Ectodermal cell (in vitro differentiated cells): ENCODE measurements at regions not wholly inside any gene's neighbourhood (a gene's known extent, or its start where the extent isn't known, plus 50 kb on each side); places are given as distances from the start of the nearest gene placed in this dataset.

ENCODE experiments used
- H3K27ac ChIP-seq: 2 replicates; pipeline ENCODE4 v1.7.0; 2013; ENCODE audit warnings: mild to moderate bottlenecking, low read depth, low read length; ENCODE audit not compliant: insufficient read depth, poor library complexity, severe bottlenecking
- H3K27me3 ChIP-seq: 2 replicates; pipeline ENCODE4 v1.7.0; 2013; ENCODE audit warnings: mild to moderate bottlenecking, low read length; ENCODE audit not compliant: insufficient read depth, control insufficient read depth, poor library complexity, severe bottlenecking
- H3K36me3 ChIP-seq: one replicate; pipeline ENCODE4 v1.7.0; 2013; ENCODE audit warnings: low read length; ENCODE audit not compliant: control insufficient read depth, insufficient read depth
- H3K4me1 ChIP-seq: one replicate; pipeline ENCODE4 v1.7.0; 2013; ENCODE audit warnings: low read length; ENCODE audit not compliant: control insufficient read depth, insufficient read depth
- H3K4me3 ChIP-seq: 2 replicates; pipeline ENCODE4 v1.7.0; 2013; ENCODE audit warnings: low read depth, low read length, control low read depth; ENCODE audit not compliant: insufficient read depth
- H3K9me3 ChIP-seq: 2 replicates; pipeline ENCODE4 v1.7.0; 2013; ENCODE audit warnings: mild to moderate bottlenecking, low read length, moderate library complexity; ENCODE audit not compliant: control insufficient read depth
- WGBS, 2 experiments: methylation state at CpG; one replicate each; pipeline ENCODE4 v1.1.7; 2013; ENCODE audit warnings: missing lambda C conversion rate in 2 of 2; 5-methylcytosine and 5-hydroxymethylcytosine counted together

GRCh38 chr18:10297086-10297485 is 157.3 kb upstream of the APCDD1 start:
- H3K4me3 ChIP-seq: no peak overlapping the region
- H3K27ac ChIP-seq: no peak overlapping the region
- H3K4me1 ChIP-seq: peaks cover 13% of the 10 kb centered on the region
- H3K36me3 ChIP-seq: no peaks in the 10 kb centered on the region
- H3K27me3 ChIP-seq: no peaks in the 10 kb centered on the region
- no peaks in the 10 kb centered on the region for H3K9me3 ChIP-seq
- WGBS, 2 experiments: 20 to 23% methylated on average over 9 of the region's 9 CpGs

- WGBS, 2 experiments: 93 to 98% methylated on average over 8 of the region's 8 CpGs
- no peaks in the 10 kb centered on the region for H3K36me3 ChIP-seq
- H3K27me3 ChIP-seq: no peaks in the 10 kb centered on the region
Measured at GRCh38 chr18:10298346-10298745, 156.1 kb upstream of the APCDD1 start.

GRCh38 chr18:10299643-10300042 is 154.8 kb upstream of the APCDD1 start:
- Histone ChIP-seq H3K9me3 (no peaks in the 10 kb centered on the region), H3K4me3 (no peak overlapping the region), H3K27ac (no peak overlapping the region), H3K4me1 (peaks cover 13% of the 10 kb centered on the region), H3K36me3 (no peaks in the 10 kb centered on the region), H3K27me3 (no peaks in the 10 kb centered on the region)
- WGBS, 2 experiments: 93 to 98% methylated on average over 6 of the region's 6 CpGs

More at GRCh38 chr18:10298346-10298745, 156.1 kb upstream of the APCDD1 start:
- Histone ChIP-seq H3K27ac (no peak overlapping the region), H3K4me3 (no peak overlapping the region), H3K4me1 (peaks cover 13% of the 10 kb centered on the region), H3K9me3 (no peaks in the 10 kb centered on the region)

- Histone ChIP-seq H3K27ac (no peak overlapping the region), H3K27me3 (no peaks in the 10 kb centered on the region), H3K36me3 (no peaks in the 10 kb centered on the region), H3K9me3 (no peaks in the 10 kb centered on the region), H3K4me1 (peaks cover 13% of the 10 kb centered on the region), H3K4me3 (no peak overlapping the region)
- WGBS, 2 experiments: 95 to 96% methylated on average over 7 of the region's 7 CpGs
Measured at GRCh38 chr18:10300739-10301138, 153.7 kb upstream of the APCDD1 start.

- H3K27ac ChIP-seq: no peak overlapping the region
- 91 to 94% methylated on average over 5 of the region's 5 CpGs for WGBS, 2 experiments
- H3K4me3 ChIP-seq: no peak overlapping the region
- peaks cover 13% of the 10 kb centered on the region for H3K4me1 ChIP-seq
- no peaks in the 10 kb centered on the region for H3K36me3 ChIP-seq
- no peaks in the 10 kb centered on the region for H3K27me3 ChIP-seq
- no peaks in the 10 kb centered on the region for H3K9me3 ChIP-seq
Measured at GRCh38 chr18:10301831-10302483, 152.5 kb upstream of the APCDD1 start.

GRCh38 chr18:10303171-10303570 is 151.3 kb upstream of the APCDD1 start:
- Histone ChIP-seq H3K9me3 (no peaks in the 10 kb centered on the region), H3K4me1 (peaks cover under 1% of the 10 kb centered on the region), H3K27me3 (no peaks in the 10 kb centered on the region), H3K36me3 (no peaks in the 10 kb centered on the region), H3K4me3 (no peak overlapping the region), H3K27ac (no peak overlapping the region)
- 88 to 92% methylated on average over 2 of the region's 2 CpGs for WGBS, 2 experiments

- 94 to 97% methylated on average over 3 of the region's 3 CpGs for WGBS, 2 experiments
- H3K27ac ChIP-seq: no peak overlapping the region
- H3K4me3 ChIP-seq: no peak overlapping the region
- H3K9me3 ChIP-seq: no peaks in the 10 kb centered on the region
- no peaks in the 10 kb centered on the region for H3K27me3 ChIP-seq
- no peaks in the 10 kb centered on the region for H3K4me1 ChIP-seq
- no peaks in the 10 kb centered on the region for H3K36me3 ChIP-seq
Measured at GRCh38 chr18:10304853-10305252, 149.6 kb upstream of the APCDD1 start.

- Histone ChIP-seq H3K36me3 (no peaks in the 10 kb centered on the region), H3K27me3 (no peaks in the 10 kb centered on the region), H3K4me3 (no peak overlapping the region), H3K27ac (no peak overlapping the region), H3K9me3 (no peaks in the 10 kb centered on the region), H3K4me1 (no peaks in the 10 kb centered on the region)
- WGBS, 2 experiments: 96 to 100% methylated on average over 1 to 2 of the region's 2 CpGs
Measured at GRCh38 chr18:10306779-10307178, 147.7 kb upstream of the APCDD1 start.

GRCh38 chr18:10308154-10308553 is 146.3 kb upstream of the APCDD1 start:
- H3K27me3 ChIP-seq: no peaks in the 10 kb centered on the region
- 93% methylated on average over 2 of the region's 2 CpGs for WGBS, 2 experiments
- H3K36me3 ChIP-seq: no peaks in the 10 kb centered on the region
- no peaks in the 10 kb centered on the region for H3K4me1 ChIP-seq
- no peaks in the 10 kb centered on the region for H3K9me3 ChIP-seq
- no peak overlapping the region for H3K4me3 ChIP-seq
- no peak overlapping the region for H3K27ac ChIP-seq

GRCh38 chr18:10310626-10311025 is 143.8 kb upstream of the APCDD1 start:
- Histone ChIP-seq H3K27me3 (no peaks in the 10 kb centered on the region), H3K27ac (no peak overlapping the region), H3K9me3 (no peaks in the 10 kb centered on the region), H3K4me1 (no peaks in the 10 kb centered on the region), H3K4me3 (no peak overlapping the region), H3K36me3 (no peaks in the 10 kb centered on the region)
- WGBS, 2 experiments: 98% methylated on average over 4 of the region's 4 CpGs
